ENCODE measurements at regions not wholly inside any gene's neighbourhood (a gene's known extent, or its start where the extent isn't known, plus 50 kb on each side); places are given as distances from the start of the nearest gene placed in this dataset.

- no peak for TF ChIP-seq EZH2 (optimal IDR thresholded peaks at IDR 0.05; ENCODE audit: low read depth, low read length)
- TF ChIP-seq CTCF (IDR thresholded peaks at IDR 0.05; ENCODE audit: low read length) = no peak
Measured at GRCh38 chr5:1734908-1735289, 64.7 kb downstream of the MRPL36 start.
